NCI-H69 (cell line): ENCODE measurements at regions not wholly inside any gene's neighbourhood (a gene's known extent, or its start where the extent isn't known, plus 50 kb on each side); places are given as distances from the start of the nearest gene placed in this dataset.

ENCODE experiments used
- DNase-seq: peaks from one replicate; lab custom pipeline; 2025; lab: John Stamatoyannopoulos, UW

GRCh38 chr4:128355305-128355704 is 67.7 kb upstream of the PGRMC2 start:
- peak; percentile 9 for DNase-seq

DNA sequence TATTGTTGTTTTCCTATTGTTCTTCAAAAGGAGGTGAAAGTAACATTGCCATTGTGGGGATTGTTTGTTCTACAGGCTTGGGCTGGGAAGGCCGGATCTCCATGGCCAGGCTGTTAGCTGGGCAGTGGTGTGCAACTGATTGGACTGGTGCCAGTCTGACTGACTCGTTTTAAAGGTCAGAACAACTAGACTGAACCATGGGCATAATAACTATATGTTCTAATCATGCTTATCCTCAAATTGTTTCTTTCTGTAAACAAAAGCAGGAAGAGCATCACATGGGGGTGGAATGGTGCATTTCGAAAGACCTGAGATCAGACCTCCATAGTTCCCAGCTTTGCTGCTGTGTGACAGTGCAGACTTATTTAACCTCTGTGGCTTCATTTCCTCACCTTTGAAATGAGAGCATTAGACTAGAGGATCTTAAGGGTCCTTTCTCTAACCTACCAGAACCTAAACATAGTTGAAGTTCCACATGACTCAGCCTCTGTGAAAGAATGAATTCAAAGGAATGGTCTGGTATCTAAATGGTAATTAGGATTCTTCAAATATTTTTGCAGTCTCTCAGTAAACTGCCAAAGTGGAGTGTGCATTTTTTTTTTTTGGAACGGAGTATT is 66.7 kb upstream of the PGRMC2 start:
- peak; percentile 90 for DNase-seq

GRCh38 chr4:128353791-128354190 is 66.2 kb upstream of the PGRMC2 start:
- peak; percentile 86 for DNase-seq

DNA sequence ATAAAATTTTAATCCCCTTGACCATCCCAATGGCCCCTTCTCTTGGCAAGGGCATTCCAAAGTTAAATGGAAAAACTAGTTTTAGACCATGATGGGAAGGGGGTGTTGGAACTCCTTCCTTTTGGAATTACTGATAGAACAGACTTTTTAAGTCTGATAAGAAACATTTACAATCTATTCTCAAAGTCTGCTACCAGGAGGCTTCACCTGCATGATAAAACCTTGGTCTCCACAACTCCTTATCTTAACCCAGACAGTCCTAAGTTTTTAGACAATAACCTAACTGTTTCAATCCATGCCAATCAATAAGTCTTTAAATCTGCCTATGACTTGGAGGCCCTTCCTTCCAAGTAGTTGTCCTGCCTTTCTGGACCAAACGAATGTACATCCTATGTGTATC is 63.9 kb upstream of the PGRMC2 start:
- DNase-seq = no peak

GRCh38 chr4:128350449-128351045 is 62.9 kb upstream of the PGRMC2 start:
- no peak for DNase-seq

- peak; percentile 14 for DNase-seq
Measured at GRCh38 chr4:128349921-128350320, 62.3 kb upstream of the PGRMC2 start.

GRCh38 chr4:128347930-128348660 is 60.5 kb upstream of the PGRMC2 start:
- DNase-seq = no peak

DNA sequence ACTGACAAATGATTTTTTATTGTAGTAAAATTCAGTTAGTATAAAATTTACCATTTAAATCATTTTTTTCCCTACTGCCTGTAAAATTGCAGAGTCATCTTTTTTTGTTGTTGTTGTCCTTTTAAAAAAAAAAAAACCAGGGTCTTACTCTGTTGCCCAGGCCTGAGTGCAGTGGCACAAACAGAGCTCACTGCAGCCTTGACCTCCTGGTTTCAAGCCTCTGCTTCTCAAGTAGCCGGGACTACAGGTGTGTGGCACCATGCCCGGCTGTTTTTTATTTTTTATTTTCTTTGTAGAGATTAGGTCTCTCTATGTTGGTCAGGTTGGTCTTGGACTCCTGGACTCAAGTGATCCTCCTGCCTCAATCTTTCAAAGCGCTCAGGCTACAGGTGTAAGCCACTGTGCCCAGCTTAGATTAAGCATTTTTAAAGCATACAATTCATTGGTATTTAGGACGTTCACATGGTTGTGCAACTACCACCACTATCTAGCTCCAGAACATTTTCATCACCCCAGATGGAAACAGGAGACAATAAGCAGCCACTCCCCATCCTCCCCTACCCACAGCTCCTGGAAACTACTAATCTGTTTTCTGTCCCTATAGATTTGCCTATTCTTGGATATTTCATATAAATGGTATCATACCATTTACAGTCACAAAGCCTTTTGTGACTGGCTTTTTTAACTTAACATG is 59.7 kb upstream of the PGRMC2 start:
- no peak for DNase-seq

GRCh38 chr4:128346054-128346716 is 58.6 kb upstream of the PGRMC2 start:
- DNase-seq = no peak

DNA sequence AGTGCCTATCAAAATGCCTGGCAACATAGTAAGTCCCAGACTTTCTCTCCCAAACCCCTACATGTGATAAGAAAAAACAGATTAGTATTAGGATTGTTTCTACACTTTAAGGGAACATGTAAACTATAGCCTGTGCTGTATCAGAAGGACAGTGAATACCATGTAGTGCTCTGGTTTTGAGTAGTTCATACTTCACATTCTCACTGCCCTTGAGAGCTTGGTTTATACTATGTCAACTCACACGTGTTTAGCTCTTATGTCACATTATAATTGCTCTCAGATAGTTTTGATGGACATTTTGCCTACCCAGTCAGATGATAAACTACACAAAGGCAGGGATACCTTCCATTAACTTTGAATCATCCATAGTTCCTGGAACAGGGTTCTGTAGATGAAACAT is 58.0 kb upstream of the PGRMC2 start:
- no peak for DNase-seq

GRCh38 chr4:128342762-128343161 is 55.1 kb upstream of the PGRMC2 start:
- DNase-seq = no peak

DNA sequence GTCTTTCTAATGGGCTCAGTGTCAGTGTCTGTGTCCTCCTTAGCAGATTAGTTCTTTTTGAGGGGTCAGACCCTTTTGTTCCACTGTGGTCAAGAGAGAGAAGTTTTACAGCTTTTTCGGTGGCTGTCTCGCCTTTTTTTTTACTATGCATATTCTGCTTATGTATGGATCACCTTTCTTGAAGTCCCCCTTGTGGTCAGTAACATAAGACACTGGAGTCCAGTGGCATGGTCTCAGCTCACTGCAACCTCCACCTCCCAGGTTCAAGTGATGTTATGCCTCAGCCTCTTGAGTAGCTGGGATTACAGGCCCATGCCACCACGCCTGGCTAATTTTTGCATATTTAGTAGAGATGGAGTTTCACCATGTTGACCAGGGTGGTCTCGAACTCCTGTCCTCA is 54.0 kb upstream of the PGRMC2 start:
- DNase-seq = no peak

DNA sequence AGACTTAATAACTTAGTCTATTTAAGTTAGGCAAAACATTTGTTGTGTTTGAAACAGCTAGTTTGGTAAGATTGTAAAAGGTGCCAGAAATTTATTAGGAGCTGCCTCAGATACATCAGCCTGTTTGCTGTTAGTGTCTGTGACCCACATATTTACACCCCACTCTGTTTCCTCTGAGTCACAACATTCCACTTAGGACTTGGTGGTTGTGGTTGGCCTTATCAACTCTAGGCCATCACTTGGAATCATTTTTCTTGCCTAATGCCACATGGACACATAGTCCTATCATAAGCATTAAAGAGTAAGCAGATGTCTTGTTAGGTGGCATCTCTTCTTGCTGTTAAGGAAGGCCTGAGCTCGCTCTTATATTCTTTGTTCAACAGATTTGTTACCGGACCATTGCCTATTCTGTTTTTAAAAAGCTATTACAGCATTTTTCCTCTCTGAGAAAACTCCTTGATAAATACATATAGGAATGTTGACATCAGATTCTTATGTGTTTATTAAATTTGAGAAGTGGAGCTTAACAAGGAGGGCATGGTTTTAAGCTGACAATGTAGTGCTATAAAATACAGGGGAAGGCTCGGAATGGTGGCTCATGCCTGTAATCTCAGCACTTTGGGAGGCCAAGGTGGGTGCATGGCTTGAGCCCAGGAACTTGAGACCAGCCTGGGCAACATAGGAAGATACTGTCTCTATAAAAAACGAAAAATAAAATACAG is 51.2 kb upstream of the PGRMC2 start:
- no peak for DNase-seq

DNA sequence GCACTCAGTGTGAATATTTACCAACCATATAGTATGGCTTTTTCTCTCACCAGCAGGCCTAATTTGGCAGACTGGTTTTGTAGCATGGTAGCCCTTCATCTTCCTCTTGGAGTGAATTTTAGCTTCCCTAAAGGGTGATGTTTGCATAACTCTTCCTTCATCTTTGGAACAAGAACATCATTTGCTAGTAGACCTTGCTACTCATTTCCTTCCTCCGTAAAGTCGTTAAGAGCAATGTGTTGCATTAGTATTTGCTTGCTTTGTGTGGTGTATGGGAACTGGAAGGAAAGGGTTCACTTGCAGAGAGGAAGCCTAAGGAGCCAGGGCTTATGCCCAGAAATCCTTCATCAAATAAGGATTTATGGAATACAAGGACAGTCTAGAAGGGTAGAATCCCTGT is 50.2 kb upstream of the PGRMC2 start:
- peak; percentile 67 for DNase-seq
